ENCODE measurements at regions not wholly inside any gene's neighbourhood (a gene's known extent, or its start where the extent isn't known, plus 50 kb on each side); places are given as distances from the start of the nearest gene placed in this dataset.

GRCh38 chr18:22032392-22032961 lies 136.9 kb upstream of the GATA6 start:
- no peak for TF ChIP-seq POU2F2 (IDR thresholded peaks at IDR 0.05; ENCODE audit: low read depth, low read length)
- TF ChIP-seq TAF1 (IDR thresholded peaks at IDR 0.05; ENCODE audit: low read depth, low read length), result no peak
- TF ChIP-seq SPI1 (IDR thresholded peaks at IDR 0.05; ENCODE audit: low read depth, low read length), result no peak
- TF ChIP-seq POLR2AphosphoS5 (IDR thresholded peaks at IDR 0.05; ENCODE audit: low read depth, low read length), result no peak
- TF ChIP-seq POLR2A (IDR thresholded peaks at IDR 0.05; ENCODE audit: low read depth, low read length), result no peak
- no peak for TF ChIP-seq PAX5 (IDR thresholded peaks at IDR 0.05; ENCODE audit: insufficient read depth, low read length, severe bottlenecking)
- FAIRE-seq (no peak), DNase-seq (ENCODE audit: insufficient read length, low spot score) (no peak)

GRCh38 chr18:22033085-22033484 lies 136.3 kb upstream of the GATA6 start:
- no peak for DNase-seq (ENCODE audit: insufficient read length, low spot score)
- TF ChIP-seq TAF1 (IDR thresholded peaks at IDR 0.05; ENCODE audit: low read depth, low read length) (no peak), SPI1 (IDR thresholded peaks at IDR 0.05; ENCODE audit: low read depth, low read length) (no peak), POLR2AphosphoS5 (IDR thresholded peaks at IDR 0.05; ENCODE audit: low read depth, low read length) (no peak), PAX5 (IDR thresholded peaks at IDR 0.05; ENCODE audit: insufficient read depth, low read length, severe bottlenecking) (no peak), POLR2A (IDR thresholded peaks at IDR 0.05; ENCODE audit: low read depth, low read length) (no peak), POU2F2 (IDR thresholded peaks at IDR 0.05; ENCODE audit: low read depth, low read length) (no peak)
- FAIRE-seq, result no peak

- no peak for DNase-seq (ENCODE audit: insufficient read length, low spot score)
- FAIRE-seq, result no peak
- TF ChIP-seq POLR2A (IDR thresholded peaks at IDR 0.05; ENCODE audit: low read depth, low read length) (no peak), POU2F2 (IDR thresholded peaks at IDR 0.05; ENCODE audit: low read depth, low read length) (no peak)
Measured at GRCh38 chr18:22034276-22034675, 135.1 kb upstream of the GATA6 start.

GRCh38 chr18:22040533-22040932 lies 128.9 kb upstream of the GATA6 start:
- no peak for FAIRE-seq
- DNase-seq (ENCODE audit: insufficient read length, low spot score), result no peak
- TF ChIP-seq PAX5 (IDR thresholded peaks at IDR 0.05; ENCODE audit: insufficient read depth, low read length, severe bottlenecking) (no peak), POLR2AphosphoS5 (IDR thresholded peaks at IDR 0.05; ENCODE audit: low read depth, low read length) (no peak), SPI1 (IDR thresholded peaks at IDR 0.05; ENCODE audit: low read depth, low read length) (no peak)

GRCh38 chr18:22043837-22044236 lies 125.6 kb upstream of the GATA6 start:
- FAIRE-seq (no peak), DNase-seq (ENCODE audit: insufficient read length, low spot score) (no peak)
- TF ChIP-seq POLR2AphosphoS5 (IDR thresholded peaks at IDR 0.05; ENCODE audit: low read depth, low read length), result no peak
- TF ChIP-seq PAX5 (IDR thresholded peaks at IDR 0.05; ENCODE audit: insufficient read depth, low read length, severe bottlenecking), result no peak
- TF ChIP-seq TAF1 (IDR thresholded peaks at IDR 0.05; ENCODE audit: low read depth, low read length), result no peak
- no peak for TF ChIP-seq POU2F2 (IDR thresholded peaks at IDR 0.05; ENCODE audit: low read depth, low read length)
- no peak for TF ChIP-seq POLR2A (IDR thresholded peaks at IDR 0.05; ENCODE audit: low read depth, low read length)
- TF ChIP-seq SPI1 (IDR thresholded peaks at IDR 0.05; ENCODE audit: low read depth, low read length), result no peak

GRCh38 chr18:22044474-22045220 lies 124.7 kb upstream of the GATA6 start:
- FAIRE-seq, result no peak
- no peak for TF ChIP-seq SPI1 (IDR thresholded peaks at IDR 0.05; ENCODE audit: low read depth, low read length)
- no peak for TF ChIP-seq PAX5 (IDR thresholded peaks at IDR 0.05; ENCODE audit: insufficient read depth, low read length, severe bottlenecking)
- TF ChIP-seq POLR2AphosphoS5 (IDR thresholded peaks at IDR 0.05; ENCODE audit: low read depth, low read length), result no peak
- TF ChIP-seq TAF1 (IDR thresholded peaks at IDR 0.05; ENCODE audit: low read depth, low read length), result no peak
- no peak for TF ChIP-seq POLR2A (IDR thresholded peaks at IDR 0.05; ENCODE audit: low read depth, low read length)
- no peak for TF ChIP-seq POU2F2 (IDR thresholded peaks at IDR 0.05; ENCODE audit: low read depth, low read length)
- DNase-seq (ENCODE audit: insufficient read length, low spot score), result no peak

GRCh38 chr18:22045221-22045918 lies 124.0 kb upstream of the GATA6 start:
- TF ChIP-seq PAX5 (IDR thresholded peaks at IDR 0.05; ENCODE audit: insufficient read depth, low read length, severe bottlenecking), result no peak
- no peak for TF ChIP-seq TAF1 (IDR thresholded peaks at IDR 0.05; ENCODE audit: low read depth, low read length)
- no peak for TF ChIP-seq POLR2A (IDR thresholded peaks at IDR 0.05; ENCODE audit: low read depth, low read length)
- no peak for TF ChIP-seq POLR2AphosphoS5 (IDR thresholded peaks at IDR 0.05; ENCODE audit: low read depth, low read length)
- no peak for TF ChIP-seq SPI1 (IDR thresholded peaks at IDR 0.05; ENCODE audit: low read depth, low read length)
- no peak for TF ChIP-seq POU2F2 (IDR thresholded peaks at IDR 0.05; ENCODE audit: low read depth, low read length)
- DNase-seq (ENCODE audit: insufficient read length, low spot score), result no peak
- FAIRE-seq, result no peak

- TF ChIP-seq POLR2A (IDR thresholded peaks at IDR 0.05; ENCODE audit: low read depth, low read length) (no peak), POLR2AphosphoS5 (IDR thresholded peaks at IDR 0.05; ENCODE audit: low read depth, low read length) (no peak), POU2F2 (IDR thresholded peaks at IDR 0.05; ENCODE audit: low read depth, low read length) (no peak), TAF1 (IDR thresholded peaks at IDR 0.05; ENCODE audit: low read depth, low read length) (no peak), PAX5 (IDR thresholded peaks at IDR 0.05; ENCODE audit: insufficient read depth, low read length, severe bottlenecking) (no peak), SPI1 (IDR thresholded peaks at IDR 0.05; ENCODE audit: low read depth, low read length) (no peak)
- FAIRE-seq, result no peak
- DNase-seq (ENCODE audit: insufficient read length, low spot score), result no peak
Measured at GRCh38 chr18:22046473-22046872, 122.9 kb upstream of the GATA6 start.

- TF ChIP-seq TAF1 (IDR thresholded peaks at IDR 0.05; ENCODE audit: low read depth, low read length) (no peak), POLR2AphosphoS5 (IDR thresholded peaks at IDR 0.05; ENCODE audit: low read depth, low read length) (no peak)
- FAIRE-seq (no peak), DNase-seq (ENCODE audit: insufficient read length, low spot score) (no peak)
Measured at GRCh38 chr18:22047485-22047884, 121.9 kb upstream of the GATA6 start.

- FAIRE-seq (no peak), DNase-seq (ENCODE audit: insufficient read length, low spot score) (no peak)
- TF ChIP-seq TAF1 (IDR thresholded peaks at IDR 0.05; ENCODE audit: low read depth, low read length) (no peak), POLR2AphosphoS5 (IDR thresholded peaks at IDR 0.05; ENCODE audit: low read depth, low read length) (no peak), SPI1 (IDR thresholded peaks at IDR 0.05; ENCODE audit: low read depth, low read length) (no peak), PAX5 (IDR thresholded peaks at IDR 0.05; ENCODE audit: insufficient read depth, low read length, severe bottlenecking) (no peak), POU2F2 (IDR thresholded peaks at IDR 0.05; ENCODE audit: low read depth, low read length) (no peak), POLR2A (IDR thresholded peaks at IDR 0.05; ENCODE audit: low read depth, low read length) (no peak)
Measured at GRCh38 chr18:22048221-22048620, 121.2 kb upstream of the GATA6 start.
